ENCODE measurements at regions not wholly inside any gene's neighbourhood (a gene's known extent, or its start where the extent isn't known, plus 50 kb on each side); places are given as distances from the start of the nearest gene placed in this dataset.

DNA sequence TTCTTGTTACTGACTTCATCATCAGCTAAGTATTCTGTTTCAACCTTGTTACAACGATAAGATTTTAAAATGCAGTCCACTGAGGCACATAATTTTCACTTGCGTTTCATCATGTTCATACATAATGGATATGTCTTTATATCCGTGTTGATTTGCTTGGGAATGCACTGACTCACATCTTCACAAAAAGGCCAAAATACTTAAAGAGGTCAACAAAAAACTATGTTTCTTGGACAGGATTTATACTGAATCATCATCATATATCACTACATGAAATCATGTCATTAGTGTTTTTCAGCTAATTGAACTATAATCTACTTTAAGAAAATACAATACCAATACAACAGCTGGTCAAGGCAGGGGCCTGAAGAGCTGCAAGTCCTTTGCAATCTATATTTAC lies 324.5 kb upstream of the KLF6 start:
- no peak for TF ChIP-seq CTCF (conservative IDR thresholded peaks at IDR 0.05)
- H3K27ac ChIP-seq, result no peak overlapping the region

- H3K27ac ChIP-seq, result no peak overlapping the region
- no peak for TF ChIP-seq CTCF (conservative IDR thresholded peaks at IDR 0.05)
These were observed 323.7 kb upstream of the KLF6 start for GRCh38 chr10:4108693-4109092.

DNA sequence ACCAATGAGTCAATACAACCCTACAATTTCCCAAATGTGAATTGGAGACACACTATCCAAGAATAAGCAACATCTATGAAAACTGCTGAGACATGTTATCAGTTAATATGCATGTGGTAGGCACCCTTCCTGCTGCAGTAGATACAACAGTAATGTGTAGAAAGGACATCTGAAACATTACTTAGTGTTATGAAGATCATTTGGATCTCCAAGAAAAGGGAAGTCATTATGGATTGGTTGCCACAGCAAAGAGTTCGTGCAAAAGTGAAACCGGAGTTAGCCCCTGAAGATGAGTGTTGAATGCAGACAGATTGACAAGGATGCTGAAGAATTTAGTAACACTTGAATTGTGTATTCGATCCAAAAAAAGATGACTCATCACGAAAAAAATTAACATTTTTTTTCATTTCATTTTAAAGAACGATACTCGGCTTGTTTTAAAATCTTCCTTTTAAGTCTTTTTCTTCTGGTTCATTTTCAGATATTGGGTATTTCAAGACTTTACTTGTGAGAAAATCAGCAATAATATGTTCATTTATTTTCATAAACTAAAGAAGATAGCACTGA lies 322.4 kb upstream of the KLF6 start:
- no peak for TF ChIP-seq CTCF (conservative IDR thresholded peaks at IDR 0.05)
- H3K27ac ChIP-seq, result no peak overlapping the region

GRCh38 chr10:4103603-4104002 lies 318.6 kb upstream of the KLF6 start:
- TF ChIP-seq CTCF (conservative IDR thresholded peaks at IDR 0.05), result no peak
- no peak overlapping the region for H3K27ac ChIP-seq

DNA sequence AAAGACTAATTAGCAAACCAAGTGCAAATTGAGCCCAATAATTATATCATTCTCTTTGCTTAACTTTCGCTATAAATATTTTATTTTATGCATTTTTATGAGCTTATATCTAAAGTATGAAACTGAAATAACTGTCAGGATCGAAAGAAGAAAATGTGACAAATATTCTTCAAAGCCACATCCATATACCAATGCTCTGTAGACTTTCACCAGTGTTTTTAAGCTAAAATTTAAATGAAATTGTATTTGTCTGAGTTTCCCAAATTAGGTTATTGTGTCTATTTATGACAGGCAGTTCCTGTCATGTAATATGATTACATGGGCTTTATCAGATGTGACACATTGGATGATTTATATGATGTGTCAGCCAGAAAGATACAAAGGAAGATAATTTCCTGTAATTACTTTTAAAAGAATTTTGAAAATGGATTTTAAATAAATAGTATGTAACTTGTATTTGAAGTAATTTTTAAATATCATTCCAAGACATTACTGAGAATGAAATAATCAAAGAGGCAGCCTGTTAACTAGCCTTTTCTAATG lies 317.9 kb upstream of the KLF6 start:
- H3K27ac ChIP-seq, result no peak overlapping the region
- no peak for TF ChIP-seq CTCF (conservative IDR thresholded peaks at IDR 0.05)

DNA sequence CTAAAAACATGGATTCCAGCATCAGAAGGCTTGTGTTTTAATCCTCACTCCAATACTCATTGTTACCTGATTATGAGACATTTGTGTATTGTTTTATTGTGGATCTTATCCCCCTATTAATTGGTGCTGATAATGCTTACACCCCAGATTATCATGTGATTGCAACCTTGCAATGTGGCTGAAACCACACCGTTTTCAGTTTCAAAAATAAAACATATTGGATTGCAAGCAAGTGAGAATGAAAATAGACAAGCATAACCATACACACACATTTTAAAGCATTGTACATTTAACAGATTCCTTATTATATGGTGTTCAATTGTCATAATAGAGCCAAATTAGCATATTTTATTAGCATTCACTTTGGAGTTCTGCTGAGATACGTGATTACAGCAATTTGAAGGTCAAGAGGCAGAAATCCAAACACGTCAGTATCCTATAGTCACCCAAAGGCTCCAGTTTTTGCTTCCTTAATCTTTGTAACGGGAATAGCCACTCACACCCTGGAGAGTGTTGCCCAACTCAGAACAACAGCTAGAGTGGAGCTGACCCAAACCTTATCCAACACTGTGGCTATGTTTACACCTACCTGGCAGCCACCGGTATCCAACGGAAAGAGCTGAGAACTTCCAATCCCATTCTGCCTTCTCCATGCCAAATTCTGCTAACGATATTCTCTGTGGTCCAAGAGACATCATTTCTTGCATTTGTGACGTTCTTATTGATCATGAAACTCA lies 317.1 kb upstream of the KLF6 start:
- TF ChIP-seq CTCF (conservative IDR thresholded peaks at IDR 0.05), result no peak
- H3K27ac ChIP-seq, result no peak overlapping the region

- no peak overlapping the region for H3K27ac ChIP-seq
- no peak for TF ChIP-seq CTCF (conservative IDR thresholded peaks at IDR 0.05)
These were observed 315.4 kb upstream of the KLF6 start for GRCh38 chr10:4100380-4100779.

All from VCaP (cell line).